Heart left ventricle (tissue), 13 donors: ENCODE measurements at regions not wholly inside any gene's neighbourhood (a gene's known extent, or its start where the extent isn't known, plus 50 kb on each side); places are given as distances from the start of the nearest gene placed in this dataset.

Experiments used
- POLR2A ChIP-seq, 2 donors: fragments of 450-650 bp; IDR thresholded peaks; one replicate each; pipeline ENCODE4 v1.6.1; 2017; ENCODE audit warnings: antibody characterized with exemption in 2 of 2, mild to moderate bottlenecking in 2 of 2, moderate library complexity in 2 of 2
- TF ChIP-seq, protein P1 (sequence below), 12 donors: fragments of 200-600 bp; sonication (generic) in 4 of 12; IDR thresholded peaks; one replicate each; pipeline versions ENCODE4 v1.5.0 to v1.8.0; 2018 to 2022; ENCODE audit warnings: antibody characterized with exemption in 12 of 12, mild to moderate bottlenecking in 5 of 12
- donor health status: ischemic (EF 13 %, LVEDD 7.1; RV severe dilation, severe dysfunction).
- donor health status: DM: no; HTN: yes; CAD: no.
- donor health status: DM: no; HTN: no; CAD: no.
- donor health status: ischemic (EF 25% LVEDD 6.9; RV normal size, moderate dysfunction).
- donor health status: ischemic (EF 25% LVEDD 5.7; RV mildly dilated, moderate dysfunction).
- donor health status: ischemic (EF 35%, LVEDD 5.7; RV mildly dilated, moderate dysfunction).
- donor health status: nonischemic (EF 11% LVEDD 7.7; RV severe dilation, severe dysfunction).
- donor health status: DM: yes; HTN: yes; CAD: no.
- donor health status: PGD.
- donor health status: ischemic (EF 29% LVEDD 5.4; RV normal size, mild dysfunction).
- donor health status: nonischemic (EF 23%, LVEDD 6.1; RV moderate dilation, normal function).

DNA sequence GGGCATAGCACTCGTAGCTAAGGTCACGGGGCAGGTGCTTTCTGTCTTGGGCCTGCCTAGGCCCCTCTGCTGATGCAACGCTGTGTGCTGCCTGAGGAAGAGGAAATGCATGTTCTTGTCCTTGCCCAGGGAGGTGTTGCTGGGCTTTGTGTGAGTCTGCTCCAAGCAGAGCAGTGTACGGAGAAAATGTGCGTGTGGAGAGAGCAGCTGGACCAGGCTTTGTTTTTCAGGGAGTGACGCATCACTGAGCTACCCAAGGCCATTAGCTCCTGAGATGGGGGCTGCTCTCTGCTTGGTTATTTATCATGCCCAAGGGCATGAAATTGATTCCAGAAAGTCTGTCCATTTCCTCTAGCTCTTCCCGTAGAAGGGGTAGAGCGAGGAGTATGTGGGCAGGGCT, 82.9 kb upstream of the THY1 start:
- TF ChIP-seq, protein P1, sequence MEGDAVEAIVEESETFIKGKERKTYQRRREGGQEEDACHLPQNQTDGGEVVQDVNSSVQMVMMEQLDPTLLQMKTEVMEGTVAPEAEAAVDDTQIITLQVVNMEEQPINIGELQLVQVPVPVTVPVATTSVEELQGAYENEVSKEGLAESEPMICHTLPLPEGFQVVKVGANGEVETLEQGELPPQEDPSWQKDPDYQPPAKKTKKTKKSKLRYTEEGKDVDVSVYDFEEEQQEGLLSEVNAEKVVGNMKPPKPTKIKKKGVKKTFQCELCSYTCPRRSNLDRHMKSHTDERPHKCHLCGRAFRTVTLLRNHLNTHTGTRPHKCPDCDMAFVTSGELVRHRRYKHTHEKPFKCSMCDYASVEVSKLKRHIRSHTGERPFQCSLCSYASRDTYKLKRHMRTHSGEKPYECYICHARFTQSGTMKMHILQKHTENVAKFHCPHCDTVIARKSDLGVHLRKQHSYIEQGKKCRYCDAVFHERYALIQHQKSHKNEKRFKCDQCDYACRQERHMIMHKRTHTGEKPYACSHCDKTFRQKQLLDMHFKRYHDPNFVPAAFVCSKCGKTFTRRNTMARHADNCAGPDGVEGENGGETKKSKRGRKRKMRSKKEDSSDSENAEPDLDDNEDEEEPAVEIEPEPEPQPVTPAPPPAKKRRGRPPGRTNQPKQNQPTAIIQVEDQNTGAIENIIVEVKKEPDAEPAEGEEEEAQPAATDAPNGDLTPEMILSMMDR (IDR thresholded peaks at IDR 0.05), result no peak
- TF ChIP-seq POLR2A (IDR thresholded peaks at IDR 0.05), result no peak
